ENCODE measurements at regions not wholly inside any gene's neighbourhood (a gene's known extent, or its start where the extent isn't known, plus 50 kb on each side); places are given as distances from the start of the nearest gene placed in this dataset.
A peak's percentile ranks its signal among the peaks of the same experiment; 100 is the strongest.

- H3K36me3 ChIP-seq (ENCODE audit: control insufficient read depth, insufficient read depth, low read length): no peaks in the 10 kb centered on the region
- H3K9me3 ChIP-seq (replicated peaks; ENCODE audit: control insufficient read depth, insufficient read depth, low read depth, low read length): no peaks in the 10 kb centered on the region
- no peak overlapping the region for H3K27ac ChIP-seq (ENCODE audit: extremely low read depth, low read depth, low read length)
- WGBS (ENCODE audit: insufficient coverage, low coverage, missing lambda C conversion rate): 0% methylated on average over 4 of the region's 4 CpGs
- ChIA-PET CTCF (ENCODE audit: low intra/inter-chr PET ratio) (no interaction called here), POLR2A (interaction anchor here (0.7 to 1.2 kb wide), 3 partner anchors 10 to 105 kb away, joined by 3 to 4 read pairs (median 3); no protein-coding TSS in a partner anchor)
- H3K4me1 ChIP-seq (replicated peaks in 1 of 2; ENCODE audit: control insufficient read depth in 2 of 2, insufficient read depth in 2 of 2, low read length in 2 of 2): no peaks in the 10 kb centered on the region
- H3K9me1 ChIP-seq (ENCODE audit: control insufficient read depth, insufficient read depth, low read length): no peaks in the 10 kb centered on the region
- H2AFZ ChIP-seq (ENCODE audit: low read depth, low read length): no peak overlapping the region
- DNase-seq (ENCODE audit: extremely low read depth in 1 of 4, low spot score in 3 of 4): no peak
- H3K27me3 ChIP-seq (ENCODE audit: control insufficient read depth in 2 of 2, insufficient read depth in 2 of 2, low read length in 2 of 2): peaks cover 3 to 14% of the 10 kb centered on the region in 2 experiments; a peak in 3 of 5 replicates
- no TSS peak for BruUV-seq (replicated peaks)
- H3K4me3 ChIP-seq: no peak overlapping the region
- no peaks in the 10 kb centered on the region for H4K20me1 ChIP-seq (replicated peaks; ENCODE audit: control insufficient read depth, insufficient read depth, low read length)
- intact Hi-C loops (cut with micrococcal nuclease) (no loop called here), in situ Hi-C loops (cut with MboI) (no loop called here)
- no peak for FAIRE-seq
- H3K4me2 ChIP-seq (ENCODE audit: insufficient read depth, low read length): no peak overlapping the region
- TF ChIP-seq ZNF696 (CRISPR knock-in tag; conservative IDR thresholded peaks at IDR 0.05) (no peak), CAMTA2 (CRISPR knock-in tag; conservative IDR thresholded peaks at IDR 0.05) (no peak), TOE1 (IDR thresholded peaks at IDR 0.05; ENCODE audit: borderline replicate concordance) (no peak), TOE1 (CRISPR knock-in tag; IDR thresholded peaks at IDR 0.05; ENCODE audit: borderline replicate concordance, low read depth) (no peak), TAF9B (IDR thresholded peaks at IDR 0.05; ENCODE audit: partially characterized antibody) (no peak), EGR1 (conservative IDR thresholded peaks at IDR 0.05) (no peak), MTF1 (CRISPR knock-in tag; IDR thresholded peaks at IDR 0.05; ENCODE audit: borderline replicate concordance) (no peak), ARHGAP35 (IDR thresholded peaks at IDR 0.05; ENCODE audit: partially characterized antibody) (no peak), ZNF76 (CRISPR knock-in tag; IDR thresholded peaks at IDR 0.05; ENCODE audit: borderline replicate concordance) (no peak), TAF15 (IDR thresholded peaks at IDR 0.05; ENCODE audit: low read depth, low read length) (no peak)
- no peaks in the 10 kb centered on the region for H3K79me2 ChIP-seq (ENCODE audit: control insufficient read depth, insufficient read depth, low read length)
- peak overlapping the region in 1 of 2 experiments; percentile 23; a peak in 1 of 4 replicates for H3K9ac ChIP-seq (ENCODE audit: insufficient read depth in 1 of 2, low read depth in 2 of 2, low read length in 2 of 2)
- ATAC-seq: no peak
Measured at GRCh38 chr9:97755618-97756267, 58.6 kb upstream of the XPA start.
